ENCODE measurements at regions not wholly inside any gene's neighbourhood (a gene's known extent, or its start where the extent isn't known, plus 50 kb on each side); places are given as distances from the start of the nearest gene placed in this dataset.

GRCh38 chr2:120979921-120980320, 244.3 kb downstream of the GLI2 start:
- no peak for ATAC-seq

DNA sequence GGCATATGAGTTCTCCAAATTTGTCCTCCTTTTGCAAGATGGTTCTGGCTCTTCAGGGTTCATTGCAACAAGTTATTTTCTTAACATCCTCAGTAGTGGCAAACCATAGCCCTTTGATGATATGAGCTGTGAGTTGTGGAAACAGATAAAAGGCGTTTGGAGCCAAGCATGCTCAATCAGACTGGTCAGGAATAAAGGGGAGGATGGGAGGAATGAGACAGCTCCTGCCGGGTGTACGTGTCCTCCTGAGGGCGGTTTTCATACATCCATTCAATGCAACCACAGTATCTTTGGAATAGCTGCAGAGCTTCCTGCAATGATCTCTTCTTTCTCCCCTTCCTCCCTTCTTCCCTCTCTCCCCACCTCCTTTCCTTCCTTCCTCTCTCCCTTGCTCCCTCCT, 245.8 kb downstream of the GLI2 start:
- ATAC-seq, result no peak

- ATAC-seq, result no peak
Observed at GRCh38 chr2:120982598-120982997, 246.9 kb downstream of the GLI2 start.

GRCh38 chr2:120983344-120983743, 247.7 kb downstream of the GLI2 start:
- ATAC-seq, result no peak

- no peak for ATAC-seq
Observed at GRCh38 chr2:120984046-120984445, 248.4 kb downstream of the GLI2 start.

GRCh38 chr2:120984452-120985173, 248.9 kb downstream of the GLI2 start:
- no peak for ATAC-seq

DNA sequence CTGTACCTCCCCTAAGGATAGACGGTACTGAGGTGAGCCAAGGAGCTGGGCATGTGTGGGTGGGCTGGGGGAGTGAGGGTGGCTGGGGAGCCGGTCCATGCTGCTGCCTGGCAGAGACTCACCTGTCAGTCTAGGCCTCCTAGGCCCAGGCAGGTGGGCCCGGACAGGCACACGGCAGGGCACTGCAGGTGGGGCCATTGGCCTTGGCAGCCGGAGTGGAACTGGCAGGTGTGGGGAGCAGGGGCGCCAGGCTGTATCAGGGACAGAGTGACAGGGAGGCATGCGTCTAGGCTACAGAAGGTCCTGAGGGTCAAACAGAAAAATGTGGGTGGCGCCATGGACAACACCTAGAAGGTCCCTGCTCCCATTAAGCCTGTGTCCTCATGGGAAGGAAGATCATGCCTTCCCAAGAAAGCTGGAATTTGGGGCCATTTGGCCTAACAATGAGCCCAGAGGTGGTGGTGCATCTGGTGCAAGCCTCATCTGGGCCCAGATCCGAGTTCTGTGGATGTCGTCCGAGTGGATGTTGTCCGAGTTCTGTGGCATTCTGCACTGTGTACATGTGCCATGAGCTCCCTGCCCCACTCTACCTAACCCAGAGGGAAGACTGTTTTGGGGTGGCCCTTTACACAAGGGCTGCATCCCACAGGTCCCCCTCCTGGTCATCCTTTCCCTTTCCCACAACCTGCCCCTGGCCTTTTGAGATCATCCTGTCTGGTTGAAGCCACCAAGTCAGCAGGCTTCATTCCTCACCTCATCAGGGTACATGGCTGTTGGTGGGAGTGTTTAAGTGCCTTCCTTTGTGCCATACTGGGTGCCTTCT, 249.7 kb downstream of the GLI2 start:
- no peak for ATAC-seq

DNA sequence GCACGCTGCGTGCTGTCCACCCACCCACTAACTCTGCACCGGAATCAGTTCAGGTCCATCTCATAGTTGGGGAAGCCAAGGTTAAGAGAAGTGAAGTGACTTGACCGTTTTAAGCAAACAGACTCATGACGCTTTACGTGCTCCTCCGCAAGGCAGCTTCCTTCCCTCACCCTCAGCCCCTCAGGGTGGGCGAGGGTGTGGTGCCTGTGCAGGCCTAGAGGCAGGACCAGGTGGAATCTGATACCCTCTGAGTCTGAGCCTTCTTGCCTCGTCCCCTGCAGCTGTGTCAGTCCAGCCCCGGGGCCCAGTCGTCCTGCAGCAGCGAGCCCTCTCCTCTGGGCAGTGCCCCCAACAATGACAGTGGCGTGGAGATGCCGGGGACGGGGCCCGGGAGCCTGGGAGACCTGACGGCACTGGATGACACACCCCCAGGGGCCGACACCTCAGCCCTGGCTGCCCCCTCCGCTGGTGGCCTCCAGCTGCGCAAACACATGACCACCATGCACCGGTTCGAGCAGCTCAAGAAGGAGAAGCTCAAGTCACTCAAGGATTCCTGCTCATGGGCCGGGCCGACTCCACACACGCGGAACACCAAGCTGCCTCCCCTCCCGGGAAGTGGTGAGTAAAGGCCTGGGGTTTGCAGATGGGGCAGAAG, 250.5 kb downstream of the GLI2 start:
- ATAC-seq, result no peak

DNA sequence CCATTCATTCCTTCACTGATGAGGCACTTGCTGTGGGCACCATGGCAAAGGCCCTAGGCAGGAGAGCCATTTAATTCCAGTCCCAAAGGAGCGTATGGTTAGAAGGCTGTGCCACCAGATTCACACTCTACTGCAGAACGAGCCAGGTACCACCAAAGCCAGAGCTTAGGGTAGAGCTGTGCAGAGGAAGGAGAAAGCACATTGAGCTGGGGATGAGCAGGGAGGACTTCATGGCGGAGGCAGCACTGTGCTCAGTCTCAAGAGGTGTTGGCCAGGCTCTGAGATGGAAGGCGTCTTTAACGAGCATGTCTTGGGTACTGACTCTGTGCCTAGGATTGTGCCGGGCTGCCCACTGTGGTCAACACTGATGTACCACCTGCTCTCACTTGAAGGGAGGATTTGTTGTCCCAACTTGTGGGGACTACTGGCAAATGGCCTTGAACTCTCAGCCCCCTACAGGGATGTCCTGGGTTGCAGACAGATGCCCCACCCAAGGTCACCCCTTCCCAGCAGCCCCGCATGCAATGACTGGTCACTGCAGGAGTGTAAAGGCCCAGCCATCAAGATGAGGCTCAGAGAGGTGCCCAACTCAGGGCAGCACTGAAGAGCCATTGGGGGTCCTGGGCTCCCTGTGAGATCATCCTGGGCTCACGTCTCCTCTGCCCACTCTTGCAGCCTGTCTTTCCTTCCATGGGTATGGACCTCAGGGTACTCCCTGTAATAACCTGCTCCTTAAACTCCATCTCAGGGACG, 251.4 kb downstream of the GLI2 start:
- ATAC-seq, result no peak

DNA sequence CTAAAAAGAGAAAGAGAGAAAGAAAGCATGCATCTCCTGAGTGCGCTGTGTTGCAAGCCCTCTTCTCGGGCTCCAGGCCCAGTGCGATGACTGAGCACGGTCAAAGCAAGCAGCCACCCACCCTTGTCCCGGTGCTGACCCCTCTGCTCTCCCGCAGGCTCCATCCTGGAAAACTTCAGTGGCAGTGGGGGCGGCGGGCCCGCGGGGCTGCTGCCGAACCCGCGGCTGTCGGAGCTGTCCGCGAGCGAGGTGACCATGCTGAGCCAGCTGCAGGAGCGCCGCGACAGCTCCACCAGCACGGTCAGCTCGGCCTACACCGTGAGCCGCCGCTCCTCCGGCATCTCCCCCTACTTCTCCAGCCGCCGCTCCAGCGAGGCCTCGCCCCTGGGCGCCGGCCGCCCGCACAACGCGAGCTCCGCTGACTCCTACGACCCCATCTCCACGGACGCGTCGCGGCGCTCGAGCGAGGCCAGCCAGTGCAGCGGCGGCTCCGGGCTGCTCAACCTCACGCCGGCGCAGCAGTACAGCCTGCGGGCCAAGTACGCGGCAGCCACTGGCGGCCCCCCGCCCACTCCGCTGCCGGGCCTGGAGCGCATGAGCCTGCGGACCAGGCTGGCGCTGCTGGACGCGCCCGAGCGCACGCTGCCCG, 252.5 kb downstream of the GLI2 start:
- no peak for ATAC-seq

- ATAC-seq, result no peak
Observed at GRCh38 chr2:120988700-120989511, 253.2 kb downstream of the GLI2 start.

DNA sequence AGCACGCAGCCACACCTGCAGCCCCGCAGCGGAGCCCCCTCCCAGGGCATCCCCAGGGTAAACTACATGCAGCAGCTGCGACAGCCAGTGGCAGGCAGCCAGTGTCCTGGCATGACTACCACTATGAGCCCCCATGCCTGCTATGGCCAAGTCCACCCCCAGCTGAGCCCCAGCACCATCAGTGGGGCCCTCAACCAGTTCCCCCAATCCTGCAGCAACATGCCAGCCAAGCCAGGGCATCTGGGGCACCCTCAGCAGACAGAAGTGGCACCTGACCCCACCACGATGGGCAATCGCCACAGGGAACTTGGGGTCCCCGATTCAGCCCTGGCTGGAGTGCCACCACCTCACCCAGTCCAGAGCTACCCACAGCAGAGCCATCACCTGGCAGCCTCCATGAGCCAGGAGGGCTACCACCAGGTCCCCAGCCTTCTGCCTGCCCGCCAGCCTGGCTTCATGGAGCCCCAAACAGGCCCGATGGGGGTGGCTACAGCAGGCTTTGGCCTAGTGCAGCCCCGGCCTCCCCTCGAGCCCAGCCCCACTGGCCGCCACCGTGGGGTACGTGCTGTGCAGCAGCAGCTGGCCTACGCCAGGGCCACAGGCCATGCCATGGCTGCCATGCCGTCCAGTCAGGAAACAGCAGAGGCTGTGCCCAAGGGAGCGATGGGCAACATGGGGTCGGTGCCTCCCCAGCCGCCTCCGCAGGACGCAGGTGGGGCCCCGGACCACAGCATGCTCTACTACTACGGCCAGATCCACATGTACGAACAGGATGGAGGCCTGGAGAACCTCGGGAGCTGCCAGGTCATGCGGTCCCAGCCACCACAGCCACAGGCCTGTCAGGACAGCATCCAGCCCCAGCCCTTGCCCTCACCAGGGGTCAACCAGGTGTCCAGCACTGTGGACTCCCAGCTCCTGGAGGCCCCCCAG, 254.1 kb downstream of the GLI2 start:
- no peak for ATAC-seq

DNA sequence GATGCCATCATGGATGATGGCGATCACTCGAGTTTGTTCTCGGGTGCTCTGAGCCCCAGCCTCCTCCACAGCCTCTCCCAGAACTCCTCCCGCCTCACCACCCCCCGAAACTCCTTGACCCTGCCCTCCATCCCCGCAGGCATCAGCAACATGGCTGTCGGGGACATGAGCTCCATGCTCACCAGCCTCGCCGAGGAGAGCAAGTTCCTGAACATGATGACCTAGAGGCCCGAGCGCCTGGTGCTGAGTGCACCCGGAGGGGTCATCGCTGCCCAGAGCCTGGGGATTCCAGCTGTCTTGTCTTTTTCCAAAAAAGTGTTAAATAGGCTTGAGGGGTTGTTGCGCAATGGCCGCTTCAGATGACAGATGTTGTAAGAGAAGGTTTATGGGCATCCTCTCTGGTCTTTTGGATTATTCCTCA, 254.8 kb downstream of the GLI2 start:
- ATAC-seq, result no peak

- ATAC-seq, result no peak
Observed at GRCh38 chr2:120991441-120991840, 255.8 kb downstream of the GLI2 start.

DNA sequence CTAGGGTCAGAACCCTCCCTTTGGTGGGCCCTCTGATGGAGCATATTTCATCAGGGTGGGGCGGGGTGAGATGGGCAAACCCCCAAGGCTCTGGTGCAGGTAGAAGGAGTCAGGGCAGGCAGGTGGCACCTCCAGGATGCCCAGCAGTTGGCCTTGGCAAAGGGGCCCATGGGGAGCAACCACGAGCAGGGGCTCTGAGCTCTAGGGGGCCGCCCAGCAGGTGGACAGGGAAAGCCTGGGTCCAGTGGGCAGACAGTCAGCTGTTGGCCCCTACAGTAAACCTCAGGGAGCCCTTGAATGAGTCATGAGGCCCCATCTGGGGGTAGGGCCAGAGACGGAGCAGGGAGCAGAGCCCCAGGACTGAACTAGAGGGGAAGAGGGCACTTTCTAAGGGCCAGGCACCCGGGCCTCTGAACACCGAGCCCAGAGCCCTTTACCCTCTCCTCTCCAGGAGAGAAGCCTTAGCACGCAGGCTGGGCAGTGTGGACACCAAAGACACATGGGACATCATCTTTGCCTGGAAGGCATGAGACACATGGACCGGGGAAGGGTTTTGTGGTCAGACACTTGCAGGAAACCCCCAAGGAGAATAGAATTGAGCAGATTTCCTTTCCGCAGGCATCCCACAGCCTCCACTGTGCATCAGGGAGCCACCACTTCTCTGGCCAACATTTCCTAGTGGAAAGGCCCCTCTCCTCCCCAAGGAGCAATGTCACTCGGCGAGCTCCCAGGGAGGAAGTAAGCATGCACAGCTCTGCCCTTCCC, 257.3 kb downstream of the GLI2 start:
- ATAC-seq, result no peak

- ATAC-seq, result no peak
Observed at GRCh38 chr2:120993661-120994060, 258.0 kb downstream of the GLI2 start.

DNA sequence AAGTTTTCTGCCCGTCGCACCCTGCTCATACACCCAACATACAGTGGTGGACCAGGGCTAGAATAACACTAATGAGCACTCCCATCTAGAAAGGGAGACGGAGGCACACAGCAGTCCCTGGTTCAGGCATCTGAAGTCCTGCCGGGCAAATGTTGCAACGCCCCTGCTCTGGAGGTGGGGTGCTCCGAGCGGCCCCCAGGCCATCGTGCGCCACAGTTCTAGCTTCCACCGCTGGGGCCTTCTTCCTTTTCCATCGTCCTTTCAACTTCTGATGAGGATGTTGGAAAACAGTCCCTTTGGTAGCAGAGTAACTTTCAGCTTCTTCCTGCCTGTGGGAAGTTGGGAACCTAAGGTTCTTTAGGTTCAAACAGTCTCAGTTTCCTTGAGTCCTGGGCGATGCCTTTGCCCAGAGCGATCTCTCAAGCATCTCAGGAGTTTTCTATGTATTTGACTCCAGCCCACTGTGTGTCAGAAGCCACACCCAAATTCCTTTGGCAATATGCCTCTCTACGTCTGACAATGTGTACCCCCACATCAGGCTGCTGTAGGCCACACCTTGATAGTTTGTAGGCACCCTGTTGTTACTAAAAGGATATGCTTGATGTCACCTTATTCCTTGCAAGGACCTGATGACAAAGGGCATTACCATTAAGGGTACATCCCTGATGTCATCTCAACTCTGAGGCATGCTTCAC, 258.8 kb downstream of the GLI2 start:
- no peak for ATAC-seq

DNA sequence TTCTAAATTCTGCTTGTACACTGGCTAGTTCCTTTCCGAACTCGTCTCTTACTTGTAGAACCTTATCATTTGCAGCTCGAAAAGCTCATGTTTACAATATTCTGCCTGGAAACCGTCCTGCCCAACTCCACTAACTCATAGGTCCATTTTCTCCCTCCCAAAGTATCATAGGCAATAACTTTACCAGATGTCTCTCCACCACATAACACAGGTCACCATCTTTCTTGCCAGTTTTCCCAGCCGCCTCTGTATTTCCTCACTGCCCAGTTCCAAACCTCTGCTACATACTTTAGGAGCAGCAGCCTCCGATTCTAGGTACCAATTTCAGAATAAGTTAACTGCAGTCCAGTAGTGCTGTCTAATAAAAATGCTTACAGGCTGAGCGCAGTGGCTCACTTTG, 259.5 kb downstream of the GLI2 start:
- ATAC-seq, result no peak

DNA sequence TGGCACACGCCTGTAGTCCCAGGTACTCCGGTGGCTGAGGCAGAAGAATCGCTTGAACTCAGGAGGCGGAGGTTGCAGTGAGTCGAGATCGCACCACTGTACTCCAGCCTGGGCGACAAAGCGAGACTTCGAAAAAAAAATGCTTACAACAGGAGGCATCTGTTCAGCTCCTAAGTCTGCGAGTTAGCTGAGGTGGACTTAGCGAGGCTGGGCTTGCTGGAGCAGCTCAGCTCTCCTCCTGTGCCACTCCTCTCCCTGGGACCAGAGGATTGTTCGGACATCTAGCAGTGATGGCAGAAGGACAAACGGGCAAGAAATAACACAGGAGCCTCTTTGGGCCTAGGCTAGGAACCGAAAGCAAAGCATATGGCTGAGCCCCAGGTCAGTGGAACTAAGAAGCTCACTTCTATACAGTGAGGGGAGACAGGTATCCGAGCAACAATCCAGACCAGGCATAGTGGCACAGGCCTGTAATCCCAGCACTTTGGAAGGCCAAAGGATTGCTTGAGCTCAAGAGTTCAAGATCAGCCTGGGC, 260.1 kb downstream of the GLI2 start:
- ATAC-seq, result no peak
